Right ventricle myocardium inferior (tissue), 1 donor: ENCODE measurements at regions not wholly inside any gene's neighbourhood (a gene's known extent, or its start where the extent isn't known, plus 50 kb on each side); places are given as distances from the start of the nearest gene placed in this dataset.
A peak's percentile ranks its signal among the peaks of the same experiment; 100 is the strongest.
"Not testable (repeated sequence)": the region's sequence is repeated elsewhere in the genome, so short reads cannot be mapped to it uniquely, and the experiment has no call there.

Experiments used
- ATAC-seq: fragments of 200-7000 bp; cut with Tn5 transposase; one replicate; pipeline ENCODE4 v1.9.1; 2020; ENCODE audit warnings: mild to moderate bottlenecking, moderate library complexity
- DNase-seq: peaks from one replicate; pipeline ENCODE4 v3.0.0; 2021; ENCODE audit errors: missing footprints
- intact Hi-C: fragments of 100-400 bp; cut with DNase I; formaldehyde crosslinking; loops from one replicate; pipeline ENCODE4 v1.11.0; 2022
- donor health status: DM: no; HTN: yes; CAD: no; lungs with severe emphysema.

DNA sequence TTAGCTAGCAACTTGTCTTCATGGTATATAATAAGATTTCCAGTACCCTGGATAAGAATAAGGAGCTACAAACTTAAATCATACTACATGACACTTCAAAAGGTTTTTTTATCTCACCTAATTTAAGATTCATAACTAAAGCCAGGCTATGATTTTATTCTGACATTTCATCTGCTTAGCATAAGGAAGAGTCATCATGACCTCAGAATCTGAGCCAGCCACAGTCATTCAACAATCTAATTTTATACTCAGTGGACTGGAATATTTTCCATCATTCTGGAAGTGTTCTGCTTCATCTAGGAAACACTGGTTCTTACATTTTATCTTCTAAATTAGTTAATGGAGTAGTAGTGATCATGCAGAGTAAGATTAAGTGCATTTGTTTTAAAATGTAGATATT, 102.1 kb upstream of the KCND2 start:
- intact Hi-C loops = no loop called here
- DNase-seq (no peak), ATAC-seq (no peak)

DNA sequence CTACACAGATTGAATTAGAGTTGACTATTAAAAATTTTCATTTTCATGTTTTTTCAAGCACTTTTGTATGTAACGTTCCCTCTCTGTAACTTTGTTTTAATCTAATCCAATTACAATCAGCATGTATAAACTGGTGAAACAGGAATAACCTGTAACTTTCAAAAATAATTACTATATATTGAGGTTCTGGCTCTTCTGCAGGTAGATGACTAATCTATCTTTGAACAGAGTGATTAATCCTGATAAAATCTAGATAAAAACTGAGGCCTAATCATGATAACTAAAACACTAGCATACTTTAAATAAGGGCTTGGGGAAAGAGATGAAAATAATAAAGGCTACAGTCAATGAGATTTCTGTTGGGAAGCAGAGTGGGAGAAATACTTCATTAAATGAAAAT, 101.6 kb upstream of the KCND2 start:
- ATAC-seq = no peak
- intact Hi-C loops = no loop called here
- no peak for DNase-seq

DNA sequence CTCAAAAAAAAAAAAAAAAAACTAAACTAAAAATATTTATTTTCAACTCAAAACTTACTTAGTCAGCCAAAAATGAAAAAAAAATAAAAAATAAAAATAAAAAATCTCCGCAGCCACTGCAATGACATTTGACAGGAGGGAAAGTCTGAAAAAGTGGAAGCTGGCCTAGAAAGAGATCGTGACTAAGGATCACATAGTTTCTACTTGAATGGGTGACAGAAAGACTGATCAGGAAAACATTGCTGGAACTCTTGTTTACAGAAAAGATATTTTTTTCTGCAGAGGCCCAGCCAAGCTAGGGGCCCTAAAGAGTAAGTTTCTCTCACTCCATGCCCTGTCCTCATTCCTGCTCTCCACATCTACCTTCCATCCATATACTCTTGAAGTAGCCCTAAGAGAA, 92.8 kb upstream of the KCND2 start:
- DNase-seq = no peak
- intact Hi-C loops = no loop called here
- no peak for ATAC-seq

DNA sequence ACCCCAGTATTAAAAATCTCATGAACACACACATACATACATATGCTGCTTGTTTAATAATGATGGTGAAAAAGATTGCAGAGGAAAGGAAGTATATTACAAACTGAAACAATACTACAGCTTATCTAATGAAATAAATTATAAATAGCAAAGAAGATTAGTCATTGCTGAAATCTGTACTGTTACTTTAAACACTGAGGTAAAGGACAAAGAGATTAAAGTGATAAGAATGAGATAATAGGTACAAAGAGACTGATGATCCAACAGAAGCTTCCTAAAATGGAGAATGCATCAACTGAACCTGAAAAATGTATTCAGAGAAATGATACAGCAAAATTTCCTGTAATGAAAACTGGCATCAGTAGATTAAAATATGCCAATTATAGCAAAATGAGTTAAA, 91.5 kb upstream of the KCND2 start:
- no peak for ATAC-seq
- no peak for DNase-seq
- intact Hi-C loops = no loop called here

DNA sequence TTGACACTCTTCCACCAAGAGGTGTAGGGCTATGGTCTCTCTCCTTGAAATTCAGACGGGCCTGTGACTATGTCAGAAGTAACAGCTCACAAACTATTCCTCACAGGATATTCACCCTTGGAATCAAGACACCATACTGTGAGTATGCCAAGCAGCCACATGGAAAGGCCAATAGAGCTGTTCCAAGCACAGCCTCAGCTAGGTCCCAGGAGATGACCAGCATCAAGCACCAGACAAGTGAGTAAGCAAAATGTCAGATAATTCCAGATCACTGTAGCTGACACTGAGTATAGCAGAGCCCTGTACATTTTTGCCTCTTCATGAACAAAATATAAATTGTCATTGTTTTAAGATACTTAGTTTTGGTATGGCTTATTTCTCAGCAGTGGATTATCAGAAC, 88.1 kb upstream of the KCND2 start:
- ATAC-seq (peak; percentile 80), DNase-seq (no peak)
- intact Hi-C loops = no loop called here

DNA sequence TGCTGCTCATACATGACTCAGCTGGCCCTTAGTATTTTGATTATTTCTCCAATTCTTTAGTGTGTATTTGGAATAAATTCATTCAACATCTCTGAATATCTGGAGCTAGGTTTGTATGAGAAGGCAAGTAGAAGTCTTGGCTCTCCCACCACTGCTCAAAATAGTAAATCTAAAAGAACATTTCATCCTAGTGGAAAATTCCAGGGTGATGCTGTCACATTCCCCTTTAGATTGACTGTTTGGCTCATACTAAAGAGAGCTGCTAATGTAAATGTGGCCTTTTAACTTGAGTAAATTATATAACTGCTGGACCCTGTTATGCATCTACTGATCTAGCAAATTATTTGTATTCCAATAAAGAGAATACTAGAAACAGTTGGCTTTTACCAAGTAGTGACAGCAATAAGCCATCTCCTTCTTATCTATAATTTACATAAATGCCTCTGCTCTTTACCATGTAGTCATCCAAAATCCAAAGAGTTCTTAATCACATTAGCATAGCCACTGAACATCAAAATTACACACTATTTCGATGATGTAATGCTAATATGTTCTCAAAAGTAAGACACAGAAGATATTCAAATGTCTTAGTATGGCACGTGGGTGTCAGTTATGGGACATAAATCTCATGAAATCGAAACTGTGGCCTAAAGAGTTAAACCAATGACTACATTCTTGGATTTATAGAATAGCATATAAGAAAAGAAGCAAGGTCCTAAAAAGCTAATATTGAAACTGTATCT, 86.9 kb upstream of the KCND2 start:
- DNase-seq = no peak
- ATAC-seq = no peak
- intact Hi-C loops = no loop called here

DNA sequence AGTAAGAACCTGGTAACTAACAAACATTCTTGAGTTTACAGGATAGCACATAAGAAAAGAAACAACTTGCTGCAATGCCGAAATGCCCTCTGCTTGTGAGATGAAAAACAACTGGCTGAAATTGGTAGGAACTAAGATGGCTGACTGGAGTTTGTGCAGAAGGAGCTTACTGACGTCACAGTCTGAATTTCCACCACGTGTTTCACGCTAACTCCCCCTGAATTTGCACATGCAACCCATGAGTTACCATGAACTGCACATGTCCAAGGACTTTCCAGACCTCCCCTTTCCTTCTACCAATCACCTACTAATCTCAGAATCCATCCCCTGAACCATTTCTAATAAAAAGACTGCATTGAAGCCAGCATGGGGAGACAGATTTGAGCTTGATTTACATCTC, 86.3 kb upstream of the KCND2 start:
- DNase-seq = no peak
- ATAC-seq = no peak
- intact Hi-C loops = no loop called here

DNA sequence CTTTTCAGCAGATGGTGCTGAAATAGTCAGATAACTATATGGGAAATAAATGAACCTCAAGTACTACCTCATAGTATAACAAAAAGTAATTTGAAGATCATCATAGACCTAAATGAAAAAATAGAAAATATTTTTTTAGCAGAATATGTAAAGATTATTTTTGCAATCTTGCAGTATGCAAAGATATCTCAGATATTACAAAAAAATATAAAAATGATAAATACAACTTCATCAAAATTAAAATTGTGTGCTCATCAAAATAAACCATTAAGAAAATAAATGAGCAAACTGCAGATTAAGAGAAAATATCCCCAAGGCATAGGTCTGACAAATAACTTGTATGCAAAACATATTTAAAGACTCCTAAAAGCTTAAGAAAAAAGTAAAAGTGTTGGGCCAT, 83.4 kb upstream of the KCND2 start:
- no peak for DNase-seq
- intact Hi-C loops = no loop called here
- ATAC-seq = no peak

DNA sequence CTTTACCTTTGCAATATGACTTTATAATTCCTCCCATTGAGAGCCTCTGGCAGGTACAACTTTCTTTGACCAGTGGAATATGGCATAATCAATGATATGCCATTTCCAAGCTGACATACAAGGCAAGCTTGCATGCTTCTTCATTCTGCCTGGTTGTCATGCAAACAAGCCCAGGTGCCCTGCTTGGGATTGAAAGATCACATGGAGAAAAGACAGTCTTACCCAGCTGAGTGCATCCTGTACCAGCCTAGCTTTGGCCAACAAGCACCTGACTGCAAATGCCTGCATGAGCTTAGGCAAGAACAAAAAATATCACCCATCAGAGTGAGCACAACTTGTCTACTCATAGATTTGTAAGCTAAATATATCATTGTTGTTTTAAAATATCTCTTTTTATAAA, 82.9 kb upstream of the KCND2 start:
- intact Hi-C loops = no loop called here
- ATAC-seq = no peak

DNA sequence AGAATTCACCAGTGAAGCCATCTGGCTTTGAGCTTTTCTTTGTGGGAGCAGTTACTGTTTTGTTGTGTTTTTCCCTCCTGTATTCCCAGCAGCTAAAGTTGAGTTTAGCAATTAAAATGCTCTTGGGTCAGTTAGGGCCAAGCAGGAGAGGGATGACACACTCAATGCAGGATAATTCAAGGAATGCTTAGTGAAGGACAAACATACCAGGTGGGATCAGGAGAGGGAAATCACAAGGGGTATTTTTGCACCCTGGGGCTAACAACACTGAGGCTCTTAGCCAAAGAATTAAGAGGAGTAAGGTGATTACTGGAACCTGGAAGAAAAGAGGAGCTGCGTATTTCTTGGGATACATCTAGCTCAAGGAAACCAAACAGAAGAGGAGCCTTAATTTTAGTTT, 82.4 kb upstream of the KCND2 start:
- ATAC-seq = no peak
- no peak for DNase-seq
- intact Hi-C loops = no loop called here

More for the DNA sequence above, 82.9 kb upstream of the KCND2 start:
- DNase-seq = no peak

DNA sequence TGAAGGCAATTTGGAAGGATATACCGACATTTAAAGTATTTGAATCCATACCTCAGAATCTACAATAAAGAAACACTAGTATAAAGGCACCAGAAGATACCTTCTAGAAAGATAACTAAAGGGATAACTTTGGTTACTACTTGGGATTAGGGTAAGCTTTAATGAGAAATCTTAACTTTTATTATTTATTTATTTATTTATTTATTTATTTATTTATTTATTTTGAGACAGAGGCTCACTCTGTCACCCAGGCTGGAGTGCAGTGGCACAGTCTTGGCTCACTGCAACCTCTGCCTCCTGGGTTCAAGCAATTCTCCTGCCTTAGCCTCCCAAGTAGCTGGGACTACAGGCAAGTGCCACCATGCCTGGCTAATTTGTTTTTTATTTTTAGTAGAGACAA, 81.6 kb upstream of the KCND2 start:
- ATAC-seq, DNase-seq, intact Hi-C loops: not testable (repeated sequence)

DNA sequence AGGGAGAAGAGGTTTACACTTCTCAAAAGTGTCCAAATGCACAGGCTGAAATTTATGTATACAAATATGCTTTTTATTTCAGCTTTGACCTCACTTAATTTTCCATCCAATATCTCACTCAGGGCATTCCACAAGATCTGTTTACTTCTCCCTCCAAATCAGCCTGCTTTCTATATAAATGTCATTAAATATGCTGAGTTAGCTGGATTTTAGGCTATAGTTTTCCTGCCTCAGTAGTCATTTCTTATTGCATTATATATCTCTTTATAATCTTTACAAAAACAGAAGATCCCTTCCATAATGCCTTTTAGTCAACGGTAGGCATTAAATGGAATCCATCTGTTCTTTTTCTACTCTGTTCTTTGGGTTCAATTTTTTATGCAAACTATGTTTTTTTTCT, 71.7 kb upstream of the KCND2 start:
- intact Hi-C loops = no loop called here
- ATAC-seq (no peak), DNase-seq (no peak)

DNA sequence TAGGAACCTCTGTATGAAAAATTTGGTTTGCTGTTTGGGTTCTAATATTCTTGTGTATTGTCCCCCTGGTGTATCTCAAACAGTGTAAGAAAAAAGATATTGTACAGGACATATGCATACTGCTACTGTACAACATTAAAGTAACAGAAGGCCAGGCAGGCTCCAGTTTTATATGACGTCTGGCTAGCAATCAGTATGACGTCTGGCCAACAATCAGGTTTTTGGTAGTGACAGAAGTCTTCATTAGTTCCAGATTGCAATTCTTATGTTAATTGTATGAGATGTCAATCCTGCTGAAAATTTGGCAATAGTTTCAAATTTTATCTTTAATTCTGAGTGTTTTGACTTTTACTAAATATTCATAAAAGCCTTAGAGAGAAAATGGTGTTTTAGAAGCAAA, 67.9 kb upstream of the KCND2 start:
- DNase-seq = no peak
- ATAC-seq = no peak
- intact Hi-C loops = no loop called here

DNA sequence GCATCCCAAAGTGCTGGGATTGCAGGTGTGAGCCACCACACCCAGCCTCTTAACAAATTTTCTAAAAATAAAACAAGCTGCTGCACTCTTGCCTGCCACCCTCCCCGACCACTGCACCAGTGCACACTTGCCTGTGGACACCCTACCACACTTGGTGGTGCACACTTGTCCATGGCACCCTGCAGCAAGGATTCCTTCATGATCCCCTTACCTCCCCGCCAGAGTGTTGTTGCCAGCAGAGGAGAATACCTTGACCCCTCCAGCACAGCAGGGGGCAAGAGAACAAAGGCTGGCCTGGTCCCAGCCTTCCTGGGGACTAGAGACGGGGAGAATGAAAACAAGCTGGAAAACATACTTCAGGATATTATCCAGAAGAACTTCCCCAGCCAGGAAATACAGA, 65.9 kb upstream of the KCND2 start:
- DNase-seq = no peak
- intact Hi-C loops = no loop called here
- ATAC-seq = no peak

DNA sequence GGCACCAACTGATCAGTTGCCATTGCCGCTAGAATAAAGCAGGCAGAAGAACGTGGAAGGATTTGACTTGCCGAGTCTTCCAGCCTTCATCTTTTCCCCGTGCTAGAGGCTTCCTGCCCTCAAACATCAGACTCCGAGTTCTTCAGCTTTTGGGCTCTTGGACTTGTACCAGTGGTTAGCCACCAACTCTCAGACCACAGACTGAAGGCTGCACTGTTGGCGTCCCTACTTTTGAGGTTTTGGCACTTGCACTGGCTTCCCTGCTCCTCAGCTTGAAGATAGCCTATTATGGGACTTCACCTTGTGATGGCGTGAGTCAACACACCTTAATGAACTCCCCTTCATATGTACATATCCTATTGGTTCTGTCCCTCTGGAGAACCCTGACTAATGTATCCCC, 57.3 kb upstream of the KCND2 start:
- intact Hi-C loops = no loop called here
- ATAC-seq (no peak), DNase-seq (peak; percentile 9)

DNA sequence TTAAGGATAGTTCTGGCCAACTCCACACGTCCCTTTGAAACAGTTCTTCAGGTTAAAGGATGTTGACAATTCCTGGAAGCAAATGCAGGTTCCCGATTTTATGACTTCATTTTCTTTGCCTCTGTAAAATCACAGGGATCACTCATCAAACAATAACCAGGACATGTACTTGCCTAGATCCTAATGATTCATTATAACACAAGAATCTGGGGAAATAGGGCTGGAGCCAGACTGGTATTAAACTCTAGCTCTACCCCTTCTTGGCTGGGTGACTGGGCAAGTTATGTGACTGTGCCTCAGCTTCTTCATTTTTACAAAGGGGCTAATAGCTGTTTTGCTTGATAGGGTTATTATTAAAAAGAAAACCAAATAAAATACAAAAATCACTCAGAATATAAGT, 56.0 kb upstream of the KCND2 start:
- intact Hi-C loops = no loop called here
- no peak for DNase-seq
- ATAC-seq = no peak

DNA sequence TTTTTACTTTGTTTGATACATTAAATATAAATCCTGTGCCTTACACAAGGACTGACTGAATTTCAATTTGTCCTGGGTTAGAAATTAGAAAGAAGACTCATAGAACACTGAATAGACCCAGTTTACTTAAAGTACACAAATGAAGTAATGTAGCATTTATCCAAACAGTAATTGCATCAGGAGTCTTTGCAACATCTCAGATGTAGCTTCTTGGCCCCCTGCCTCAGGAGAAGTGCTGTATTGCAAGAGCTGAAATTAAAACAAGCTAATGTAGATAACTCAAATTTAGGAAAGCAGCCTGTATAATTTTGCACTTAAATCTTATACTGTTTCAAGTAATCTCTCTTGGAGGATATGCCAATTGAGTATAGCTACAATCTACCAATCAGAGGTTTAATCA, 54.3 kb upstream of the KCND2 start:
- intact Hi-C loops = no loop called here
- ATAC-seq = no peak
- DNase-seq = no peak

DNA sequence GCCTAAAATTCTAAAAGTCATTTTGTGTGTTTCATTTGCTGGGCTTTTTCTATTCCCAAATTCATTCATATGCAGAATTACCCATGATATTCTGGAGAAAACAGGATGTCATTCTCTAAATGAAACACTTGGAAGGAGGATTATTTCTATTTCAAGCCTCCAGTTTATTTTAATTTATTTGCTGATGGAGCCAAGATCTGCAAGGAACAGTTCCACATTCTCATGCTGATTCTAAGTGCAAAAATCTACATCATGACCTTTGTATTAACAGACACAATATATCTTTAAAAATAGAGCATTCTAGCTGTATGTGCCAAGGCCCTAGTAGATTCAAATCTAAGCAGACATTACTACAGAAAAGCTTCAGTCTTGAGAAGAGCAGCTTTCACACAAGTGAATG, 51.3 kb upstream of the KCND2 start:
- ATAC-seq (no peak), DNase-seq (no peak)
- intact Hi-C loops = no loop called here
